ENCODE measurements at regions not wholly inside any gene's neighbourhood (a gene's known extent, or its start where the extent isn't known, plus 50 kb on each side); places are given as distances from the start of the nearest gene placed in this dataset.
"Not testable (repeated sequence)": the region's sequence is repeated elsewhere in the genome, so short reads cannot be mapped to it uniquely, and the experiment has no call there.

- Histone ChIP-seq H3K9ac (ENCODE audit: low read length in 5 of 5) (no peak overlapping the region), H3K4me1 (ENCODE audit: control insufficient read depth in 5 of 5, insufficient read depth in 5 of 5, low read length in 5 of 5) (peaks cover 0 to 5% (median 0%) of the 10 kb centered on the region in 5 donors), H3K36me3 (ENCODE audit: control insufficient read depth in 5 of 5, insufficient read depth in 5 of 5, low read length in 5 of 5) (no peaks in the 10 kb centered on the region), H3K4me3 (ENCODE audit: low read depth in 1 of 5, low read length in 5 of 5) (no peak overlapping the region), H3K27ac (ENCODE audit: low read depth, low read length) (no peak overlapping the region), H3K27me3 (ENCODE audit: control insufficient read depth in 5 of 5, insufficient read depth in 4 of 5, low read length in 5 of 5) (no peaks in the 10 kb centered on the region), H3K9me3 (ENCODE audit: control insufficient read depth in 5 of 5, low read length in 5 of 5) (peaks cover 0 to 12% (median 3%) of the 10 kb centered on the region in 5 donors)
Measured at GRCh38 chr6:23663652-23664051, 462.4 kb upstream of the NRSN1 start.

- not testable (repeated sequence) for H3K27ac ChIP-seq (ENCODE audit: low read depth, low read length); H3K4me1 ChIP-seq (ENCODE audit: control insufficient read depth in 5 of 5, insufficient read depth in 5 of 5, low read length in 5 of 5); H3K27me3 ChIP-seq (ENCODE audit: control insufficient read depth in 5 of 5, insufficient read depth in 4 of 5, low read length in 5 of 5); H3K4me3 ChIP-seq (ENCODE audit: low read depth in 1 of 5, low read length in 5 of 5); H3K36me3 ChIP-seq (ENCODE audit: control insufficient read depth in 5 of 5, insufficient read depth in 5 of 5, low read length in 5 of 5); H3K9ac ChIP-seq (ENCODE audit: low read length in 5 of 5)
- H3K9me3 ChIP-seq (ENCODE audit: control insufficient read depth in 5 of 5, low read length in 5 of 5) = peaks cover 5 to 24% (median 8%) of the 10 kb centered on the region in 5 donors
Measured at GRCh38 chr6:23665911-23666310, 460.1 kb upstream of the NRSN1 start.

- Histone ChIP-seq H3K9me3 (ENCODE audit: control insufficient read depth in 5 of 5, low read length in 5 of 5) (peaks cover 13 to 53% (median 45%) of the 10 kb centered on the region in 5 donors), H3K4me1 (ENCODE audit: control insufficient read depth in 5 of 5, insufficient read depth in 5 of 5, low read length in 5 of 5) (no peaks in the 10 kb centered on the region), H3K27me3 (ENCODE audit: control insufficient read depth in 5 of 5, insufficient read depth in 4 of 5, low read length in 5 of 5) (no peaks in the 10 kb centered on the region), H3K27ac (ENCODE audit: low read depth, low read length) (no peak overlapping the region), H3K9ac (ENCODE audit: low read length in 5 of 5) (no peak overlapping the region), H3K36me3 (ENCODE audit: control insufficient read depth in 5 of 5, insufficient read depth in 5 of 5, low read length in 5 of 5) (no peaks in the 10 kb centered on the region), H3K4me3 (ENCODE audit: low read depth in 1 of 5, low read length in 5 of 5) (no peak overlapping the region)
Measured at GRCh38 chr6:23672737-23673136, 453.3 kb upstream of the NRSN1 start.

- Histone ChIP-seq H3K27me3 (ENCODE audit: control insufficient read depth in 5 of 5, insufficient read depth in 4 of 5, low read length in 5 of 5) (no peaks in the 10 kb centered on the region), H3K4me1 (ENCODE audit: control insufficient read depth in 5 of 5, insufficient read depth in 5 of 5, low read length in 5 of 5) (no peaks in the 10 kb centered on the region), H3K27ac (ENCODE audit: low read depth, low read length) (no peak overlapping the region), H3K9me3 (ENCODE audit: control insufficient read depth in 5 of 5, low read length in 5 of 5) (peaks cover 4 to 15% (median 6%) of the 10 kb centered on the region in 5 donors), H3K36me3 (ENCODE audit: control insufficient read depth in 5 of 5, insufficient read depth in 5 of 5, low read length in 5 of 5) (no peaks in the 10 kb centered on the region), H3K4me3 (ENCODE audit: low read depth in 1 of 5, low read length in 5 of 5) (no peak overlapping the region), H3K9ac (ENCODE audit: low read length in 5 of 5) (no peak overlapping the region)
Measured at GRCh38 chr6:23678626-23679025, 447.4 kb upstream of the NRSN1 start.

DNA sequence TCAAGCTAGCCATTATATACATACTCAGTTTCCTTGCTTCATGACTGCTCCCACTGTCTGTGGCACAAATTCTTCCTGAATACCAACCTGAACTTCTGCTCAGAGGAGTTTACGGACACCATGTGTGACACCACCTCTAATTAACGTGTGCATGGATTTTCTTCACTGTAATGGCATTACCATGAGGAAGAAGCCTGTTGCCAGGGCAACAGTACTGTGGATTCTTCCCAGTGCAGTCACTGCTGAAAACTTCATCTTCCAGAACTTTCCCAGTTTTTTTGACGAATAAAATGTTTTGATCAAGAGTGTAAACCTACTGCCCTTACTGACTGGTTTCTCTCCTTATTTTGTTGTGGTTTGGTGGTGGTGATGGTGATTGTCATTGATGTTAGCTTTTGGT is 444.3 kb upstream of the NRSN1 start:
- Histone ChIP-seq H3K27me3 (ENCODE audit: control insufficient read depth in 5 of 5, insufficient read depth in 4 of 5, low read length in 5 of 5) (no peaks in the 10 kb centered on the region), H3K9ac (ENCODE audit: low read length in 5 of 5) (no peak overlapping the region), H3K4me1 (ENCODE audit: control insufficient read depth in 5 of 5, insufficient read depth in 5 of 5, low read length in 5 of 5) (no peaks in the 10 kb centered on the region), H3K27ac (ENCODE audit: low read depth, low read length) (no peak overlapping the region), H3K4me3 (ENCODE audit: low read depth in 1 of 5, low read length in 5 of 5) (no peak overlapping the region), H3K9me3 (ENCODE audit: control insufficient read depth in 5 of 5, low read length in 5 of 5) (no peaks in the 10 kb centered on the region), H3K36me3 (ENCODE audit: control insufficient read depth in 5 of 5, insufficient read depth in 5 of 5, low read length in 5 of 5) (no peaks in the 10 kb centered on the region)

GRCh38 chr6:23688650-23689049 is 437.4 kb upstream of the NRSN1 start:
- H3K4me1 ChIP-seq (ENCODE audit: control insufficient read depth in 5 of 5, insufficient read depth in 5 of 5, low read length in 5 of 5) = no peaks in the 10 kb centered on the region
- no peak overlapping the region for H3K27ac ChIP-seq (ENCODE audit: low read depth, low read length)
- no peak overlapping the region for H3K4me3 ChIP-seq (ENCODE audit: low read depth in 1 of 5, low read length in 5 of 5)
- H3K9ac ChIP-seq (ENCODE audit: low read length in 5 of 5) = no peak overlapping the region
- no peaks in the 10 kb centered on the region for H3K27me3 ChIP-seq (ENCODE audit: control insufficient read depth in 5 of 5, insufficient read depth in 4 of 5, low read length in 5 of 5)
- H3K36me3 ChIP-seq (ENCODE audit: control insufficient read depth in 5 of 5, insufficient read depth in 5 of 5, low read length in 5 of 5) = no peaks in the 10 kb centered on the region
- no peaks in the 10 kb centered on the region for H3K9me3 ChIP-seq (ENCODE audit: control insufficient read depth in 5 of 5, low read length in 5 of 5)

DNA sequence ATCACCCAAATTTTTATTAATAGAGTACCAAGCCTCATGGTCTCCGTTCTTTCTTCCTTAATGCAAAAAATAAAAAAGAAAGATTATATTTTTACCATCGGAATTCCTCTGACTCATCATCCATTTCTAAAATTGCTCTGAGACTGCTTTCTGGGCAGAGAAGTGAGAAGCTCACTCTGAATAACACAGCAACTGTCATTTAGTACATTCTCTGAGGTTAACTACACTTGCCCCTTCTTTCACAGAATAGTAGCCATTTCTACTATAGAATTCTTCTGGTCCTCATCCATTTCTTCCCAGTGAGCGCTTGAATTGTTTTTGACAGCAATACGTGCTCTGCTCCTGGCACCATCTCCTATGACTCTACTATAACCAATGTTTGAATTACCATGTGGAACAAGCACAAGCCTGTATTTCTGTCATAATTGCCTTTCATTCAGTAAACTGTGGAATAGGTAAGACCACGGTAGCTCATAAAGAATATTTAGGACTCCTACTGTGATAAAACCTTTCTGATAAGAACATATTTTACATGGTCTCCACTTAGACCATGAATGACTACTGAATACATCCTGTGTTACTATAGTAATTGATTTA is 435.5 kb upstream of the NRSN1 start:
- no peak overlapping the region for H3K4me3 ChIP-seq (ENCODE audit: low read depth in 1 of 5, low read length in 5 of 5)
- H3K9me3 ChIP-seq (ENCODE audit: control insufficient read depth in 5 of 5, low read length in 5 of 5) = no peaks in the 10 kb centered on the region
- H3K9ac ChIP-seq (ENCODE audit: low read length in 5 of 5) = no peak overlapping the region
- no peaks in the 10 kb centered on the region for H3K4me1 ChIP-seq (ENCODE audit: control insufficient read depth in 5 of 5, insufficient read depth in 5 of 5, low read length in 5 of 5)
- H3K27me3 ChIP-seq (ENCODE audit: control insufficient read depth in 5 of 5, insufficient read depth in 4 of 5, low read length in 5 of 5) = no peaks in the 10 kb centered on the region
- no peaks in the 10 kb centered on the region for H3K36me3 ChIP-seq (ENCODE audit: control insufficient read depth in 5 of 5, insufficient read depth in 5 of 5, low read length in 5 of 5)
- H3K27ac ChIP-seq (ENCODE audit: low read depth, low read length) = no peak overlapping the region

DNA sequence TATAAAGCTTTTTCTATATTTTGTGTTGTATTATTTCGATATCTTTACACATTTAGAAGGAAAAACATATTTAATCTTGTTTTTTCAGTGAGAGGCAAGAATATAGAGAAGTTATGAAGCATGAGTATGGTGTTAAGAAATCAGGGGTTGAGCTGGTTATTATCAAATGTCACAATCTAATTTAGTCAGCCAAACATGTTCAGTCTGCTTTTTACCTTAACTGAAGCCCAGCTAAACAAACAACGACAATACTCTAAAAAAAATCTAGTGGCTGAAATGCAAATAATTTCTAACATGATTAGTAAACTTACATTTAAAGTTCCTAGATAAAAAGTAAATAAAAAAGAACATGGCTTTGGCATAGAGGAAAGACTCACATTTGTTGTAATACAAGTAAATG is 433.8 kb upstream of the NRSN1 start:
- H3K9me3 ChIP-seq (ENCODE audit: control insufficient read depth in 5 of 5, low read length in 5 of 5) = no peaks in the 10 kb centered on the region
- no peaks in the 10 kb centered on the region for H3K27me3 ChIP-seq (ENCODE audit: control insufficient read depth in 5 of 5, insufficient read depth in 4 of 5, low read length in 5 of 5)
- H3K9ac ChIP-seq (ENCODE audit: low read length in 5 of 5) = no peak overlapping the region
- no peaks in the 10 kb centered on the region for H3K36me3 ChIP-seq (ENCODE audit: control insufficient read depth in 5 of 5, insufficient read depth in 5 of 5, low read length in 5 of 5)
- H3K4me1 ChIP-seq (ENCODE audit: control insufficient read depth in 5 of 5, insufficient read depth in 5 of 5, low read length in 5 of 5) = no peaks in the 10 kb centered on the region
- no peak overlapping the region for H3K4me3 ChIP-seq (ENCODE audit: low read depth in 1 of 5, low read length in 5 of 5)
- no peak overlapping the region for H3K27ac ChIP-seq (ENCODE audit: low read depth, low read length)

DNA sequence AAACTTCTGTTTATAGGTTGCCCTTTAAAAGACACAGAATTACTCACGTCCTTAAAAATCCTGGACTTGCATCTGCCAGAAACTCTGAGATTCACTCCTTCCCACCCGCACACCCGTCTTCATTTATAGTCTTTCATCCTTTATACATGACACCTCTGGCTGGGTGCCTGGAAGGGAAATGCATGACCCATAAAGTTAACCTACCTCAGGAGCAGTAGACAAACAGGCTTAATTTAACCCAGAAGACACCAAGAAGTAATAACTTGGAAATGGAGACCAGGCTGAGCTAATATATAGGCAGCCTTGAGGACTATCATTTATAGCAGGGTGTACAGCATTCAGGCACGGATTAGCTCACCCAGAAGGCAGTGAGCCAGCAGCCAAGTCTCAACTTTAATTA is 429.0 kb upstream of the NRSN1 start:
- Histone ChIP-seq H3K9ac (ENCODE audit: low read length in 5 of 5) (no peak overlapping the region), H3K4me3 (ENCODE audit: low read depth in 1 of 5, low read length in 5 of 5) (no peak overlapping the region), H3K27ac (ENCODE audit: low read depth, low read length) (no peak overlapping the region), H3K27me3 (ENCODE audit: control insufficient read depth in 5 of 5, insufficient read depth in 4 of 5, low read length in 5 of 5) (no peaks in the 10 kb centered on the region), H3K9me3 (ENCODE audit: control insufficient read depth in 5 of 5, low read length in 5 of 5) (no peaks in the 10 kb centered on the region), H3K36me3 (ENCODE audit: control insufficient read depth in 5 of 5, insufficient read depth in 5 of 5, low read length in 5 of 5) (no peaks in the 10 kb centered on the region), H3K4me1 (ENCODE audit: control insufficient read depth in 5 of 5, insufficient read depth in 5 of 5, low read length in 5 of 5) (no peaks in the 10 kb centered on the region)

GRCh38 chr6:23704479-23705052 is 421.4 kb upstream of the NRSN1 start:
- no peak overlapping the region for H3K9ac ChIP-seq (ENCODE audit: low read length in 5 of 5)
- H3K36me3 ChIP-seq (ENCODE audit: control insufficient read depth in 5 of 5, insufficient read depth in 5 of 5, low read length in 5 of 5) = no peaks in the 10 kb centered on the region
- H3K4me1 ChIP-seq (ENCODE audit: control insufficient read depth in 5 of 5, insufficient read depth in 5 of 5, low read length in 5 of 5) = no peaks in the 10 kb centered on the region
- H3K27ac ChIP-seq (ENCODE audit: low read depth, low read length) = no peak overlapping the region
- H3K4me3 ChIP-seq (ENCODE audit: low read depth in 1 of 5, low read length in 5 of 5) = no peak overlapping the region
- H3K9me3 ChIP-seq (ENCODE audit: control insufficient read depth in 5 of 5, low read length in 5 of 5) = peaks cover 0 to 2% (median 0%) of the 10 kb centered on the region in 5 donors
- no peaks in the 10 kb centered on the region for H3K27me3 ChIP-seq (ENCODE audit: control insufficient read depth in 5 of 5, insufficient read depth in 4 of 5, low read length in 5 of 5)

All from subcutaneous abdominal adipose tissue (tissue), 5 donors.